Caco-2 (cell line): ENCODE measurements at regions not wholly inside any gene's neighbourhood (a gene's known extent, or its start where the extent isn't known, plus 50 kb on each side); places are given as distances from the start of the nearest gene placed in this dataset.

Experiments
- BruUV-seq: library from RNA; stranded (reverse); fragments of 400-500 nt; replicated peaks from 2 replicates; lab custom pipeline; 2021; lab: Mats Ljungman, UMichigan
- CTCF ChIA-PET: fragments of 300-600 bp; sonication (Branson Sonifier 250); formaldehyde crosslinking; loops from one replicate; lab custom pipeline; 2022; ENCODE audit warnings: antibody characterized with exemption; lab: Charles Lee
- POLR2A ChIA-PET: fragments of 300-600 bp; sonication (Branson Sonifier 250); formaldehyde crosslinking; loops from one replicate; lab custom pipeline; 2022; ENCODE audit warnings: antibody characterized with exemption; lab: Charles Lee
- DNase-seq, 2 experiments: peaks; one replicate each; pipeline versions ENCODE4 v3.0.0 to v3.0.0-alpha.2; 2020 to 2022
- H3K27me3 ChIP-seq: replicated peaks from 2 replicates; pipeline ENCODE4 v1.6.0; 2011; ENCODE audit warnings: low read length; ENCODE audit not compliant: control insufficient read depth, insufficient read depth
- H3K36me3 ChIP-seq: 2 replicates; pipeline ENCODE4 v1.5.1; 2011; ENCODE audit warnings: low read length; ENCODE audit not compliant: control insufficient read depth, insufficient read depth
- H3K4me1 ChIP-seq: fragments of 250-450 bp; sonication (Bioruptor Pico); 2 replicates; pipeline ENCODE4 v1.5.1; 2020; ENCODE audit warnings: mild to moderate bottlenecking
- H3K4me3 ChIP-seq: 2 replicates; pipeline ENCODE4 v1.5.1; 2011; ENCODE audit warnings: low read depth, mild to moderate bottlenecking, control low read depth, low read length
- H3K9me3 ChIP-seq: fragments of 250-450 bp; sonication (Bioruptor Pico); 2 replicates; pipeline ENCODE4 v1.5.1; 2020; ENCODE audit warnings: mild to moderate bottlenecking, moderate library complexity
- H3K27ac Mint-ChIP-seq: one replicate; pipeline ENCODE4 v1.8.0; 2022; ENCODE audit warnings: mixed read lengths; ENCODE audit not compliant: unreplicated experiment
- H3K27me3 Mint-ChIP-seq: one replicate; pipeline ENCODE4 v1.8.0; 2022; ENCODE audit warnings: mixed read lengths; ENCODE audit not compliant: insufficient read depth, unreplicated experiment
- H3K36me3 Mint-ChIP-seq: one replicate; pipeline ENCODE4 v1.8.0; 2022; ENCODE audit warnings: mild to moderate bottlenecking, mixed read lengths; ENCODE audit not compliant: insufficient read depth, unreplicated experiment
- H3K4me1 Mint-ChIP-seq: one replicate; pipeline ENCODE4 v1.8.0; 2022; ENCODE audit warnings: low read depth, mixed read lengths; ENCODE audit not compliant: unreplicated experiment
- H3K4me3 Mint-ChIP-seq: one replicate; pipeline ENCODE4 v1.8.0; 2022; ENCODE audit warnings: mild to moderate bottlenecking, moderate library complexity, mixed read lengths; ENCODE audit not compliant: unreplicated experiment
- H3K9me3 Mint-ChIP-seq: one replicate; pipeline ENCODE4 v1.8.0; 2022; ENCODE audit warnings: mixed read lengths; ENCODE audit not compliant: unreplicated experiment
- CTCF ChIP-seq, 2 experiments: fragments of 200-600 bp in 1 of 2; IDR thresholded peaks; 1 replicate in 1 of 2; 2 replicates in 1 of 2; pipeline versions ENCODE4 v1.5.1 to v1.8.0; 2011 to 2022; ENCODE audit warnings: antibody characterized with exemption in 1 of 2, control low read depth in 1 of 2, inconsistent platforms in 1 of 2, low read depth in 1 of 2, low read length in 1 of 2, mild to moderate bottlenecking in 1 of 2, moderate library complexity in 1 of 2; ENCODE audit not compliant: insufficient read depth in 1 of 2, severe bottlenecking in 1 of 2, unreplicated experiment in 1 of 2
- intact Hi-C: fragments of 100-400 bp; cut with micrococcal nuclease; formaldehyde crosslinking; loops from one replicate; pipeline ENCODE4 v1.10.0; 2022; ENCODE audit not compliant: unreplicated experiment

GRCh38 chr3:106533093-106533787 is 664.4 kb upstream of the CBLB start:
- Mint-ChIP-seq H3K9me3 (peaks cover 16% of the 10 kb centered on the region), H3K27ac (no peak overlapping the region), H3K4me1 (no peaks in the 10 kb centered on the region), H3K36me3 (no peaks in the 10 kb centered on the region), H3K4me3 (no peak overlapping the region), H3K27me3 (no peaks in the 10 kb centered on the region)
- no peaks in the 10 kb centered on the region for H3K4me1 ChIP-seq
- H3K9me3 ChIP-seq: no peaks in the 10 kb centered on the region
- H3K4me3 ChIP-seq: no peak overlapping the region
- no TSS peak for BruUV-seq
- no peak for TF ChIP-seq CTCF (IDR thresholded peaks at IDR 0.05; ENCODE audit: insufficient read depth in 1 of 2, low read depth in 1 of 2, low read length in 1 of 2, severe bottlenecking in 1 of 2, unreplicated experiment in 1 of 2)
- H3K27me3 ChIP-seq: no peaks in the 10 kb centered on the region
- ChIA-PET CTCF (no interaction called here), POLR2A (no interaction called here)
- no peak for DNase-seq
- intact Hi-C loops: no loop called here
- no peaks in the 10 kb centered on the region for H3K36me3 ChIP-seq

GRCh38 chr3:106533788-106534160 is 665.0 kb upstream of the CBLB start:
- BruUV-seq: no TSS peak
- CTCF ChIA-PET: no interaction called here
- POLR2A ChIA-PET: no interaction called here
- H3K4me3 ChIP-seq: no peak overlapping the region
- no peaks in the 10 kb centered on the region for H3K4me1 ChIP-seq
- no peaks in the 10 kb centered on the region for H3K27me3 ChIP-seq
- Mint-ChIP-seq H3K27ac (no peak overlapping the region), H3K27me3 (no peaks in the 10 kb centered on the region), H3K4me1 (no peaks in the 10 kb centered on the region), H3K9me3 (peaks cover 16% of the 10 kb centered on the region), H3K36me3 (no peaks in the 10 kb centered on the region), H3K4me3 (no peak overlapping the region)
- TF ChIP-seq CTCF (IDR thresholded peaks at IDR 0.05; ENCODE audit: insufficient read depth in 1 of 2, low read depth in 1 of 2, low read length in 1 of 2, severe bottlenecking in 1 of 2, unreplicated experiment in 1 of 2): no peak
- no peak for DNase-seq
- intact Hi-C loops: no loop called here
- no peaks in the 10 kb centered on the region for H3K9me3 ChIP-seq
- H3K36me3 ChIP-seq: no peaks in the 10 kb centered on the region

GRCh38 chr3:106534206-106534605 is 665.4 kb upstream of the CBLB start:
- Mint-ChIP-seq H3K27me3 (no peaks in the 10 kb centered on the region), H3K4me1 (no peaks in the 10 kb centered on the region), H3K27ac (no peak overlapping the region), H3K36me3 (no peaks in the 10 kb centered on the region), H3K9me3 (peaks cover 16% of the 10 kb centered on the region), H3K4me3 (no peak overlapping the region)
- Histone ChIP-seq H3K9me3 (no peaks in the 10 kb centered on the region), H3K27me3 (no peaks in the 10 kb centered on the region), H3K4me3 (no peak overlapping the region), H3K36me3 (no peaks in the 10 kb centered on the region), H3K4me1 (no peaks in the 10 kb centered on the region)
- intact Hi-C loops: no loop called here
- ChIA-PET POLR2A (no interaction called here), CTCF (no interaction called here)
- no TSS peak for BruUV-seq
- DNase-seq: no peak
- TF ChIP-seq CTCF (IDR thresholded peaks at IDR 0.05; ENCODE audit: insufficient read depth in 1 of 2, low read depth in 1 of 2, low read length in 1 of 2, severe bottlenecking in 1 of 2, unreplicated experiment in 1 of 2): no peak
